Breast epithelium (tissue), 4 donors: ENCODE measurements at regions not wholly inside any gene's neighbourhood (a gene's known extent, or its start where the extent isn't known, plus 50 kb on each side); places are given as distances from the start of the nearest gene placed in this dataset.
"Not testable (repeated sequence)": the region's sequence is repeated elsewhere in the genome, so short reads cannot be mapped to it uniquely, and the experiment has no call there.

Source experiments
- DNase-seq, 2 donors: peaks; one replicate each; pipeline ENCODE4 v3.0.0-alpha.2; 2019; ENCODE audit warnings: low spot score in 2 of 2
- H3K27ac ChIP-seq, 2 donors: fragments of 200-600 bp; sonication (generic) in 1 of 2; one replicate each; pipeline ENCODE4 v1.5.1; 2016 to 2019; ENCODE audit warnings: mild to moderate bottlenecking in 1 of 2
- H3K27me3 ChIP-seq, 2 donors: fragments of 200-600 bp; sonication (generic) in 1 of 2; one replicate each; pipeline versions ENCODE4 v1.5.1 to v1.6.0; 2017 to 2019; ENCODE audit warnings: control low read depth in 1 of 2, mild to moderate bottlenecking in 1 of 2
- H3K36me3 ChIP-seq: fragments of 200-600 bp; one replicate; pipeline ENCODE4 v1.5.1; 2019
- H3K4me1 ChIP-seq, 2 donors: fragments of 200-600 bp; sonication (generic); one replicate each; pipeline ENCODE4 v1.5.1; 2016 to 2019; ENCODE audit warnings: control low read depth in 1 of 2
- H3K4me3 ChIP-seq, 3 donors: fragments of 200-600 bp; sonication (generic); 1 replicate in 2 of 3; 2 replicates in 1 of 3; pipeline ENCODE4 v1.5.1; 2016 to 2019; ENCODE audit warnings: mild to moderate bottlenecking in 3 of 3, moderate library complexity in 2 of 3
- H3K9me3 ChIP-seq, 2 donors: fragments of 200-600 bp; sonication (generic) in 1 of 2; one replicate each; pipeline ENCODE4 v1.5.1; 2016 to 2019; ENCODE audit warnings: control low read depth in 1 of 2
- CTCF ChIP-seq, 3 donors: fragments of 450-650 bp; IDR thresholded peaks; one replicate each; pipeline ENCODE4 v1.5.1; 2016 to 2017; ENCODE audit warnings: antibody characterized with exemption in 3 of 3, mild to moderate bottlenecking in 3 of 3, moderate library complexity in 3 of 3
- POLR2A ChIP-seq: fragments of 450-650 bp; IDR thresholded peaks from one replicate; pipeline ENCODE4 v1.6.1; 2016; ENCODE audit warnings: antibody characterized with exemption, mild to moderate bottlenecking, moderate library complexity
- POLR2AphosphoS5 ChIP-seq, 3 donors: sonication (generic); formaldehyde crosslinking; IDR thresholded peaks; one replicate each; pipeline ENCODE4 v1.6.1; 2017; ENCODE audit warnings: antibody characterized with exemption in 3 of 3
- intact Hi-C: fragments of 100-400 bp; cut with DNase I; formaldehyde crosslinking; loops from one replicate; pipeline ENCODE4 v1.15.1; 2023; ENCODE audit warnings: low total_unique reads

GRCh38 chr18:25531207-25531606 is 179.2 kb upstream of the ZNF521 start:
- TF ChIP-seq CTCF (IDR thresholded peaks at IDR 0.05), result no peak
- H3K4me1 ChIP-seq, result no peaks in the 10 kb centered on the region
- H3K9me3 ChIP-seq, result peaks cover 0 to 3% of the 10 kb centered on the region in 2 donors
- intact Hi-C loops, result no loop called here
- no peak overlapping the region for H3K27ac ChIP-seq
- no peak overlapping the region for H3K4me3 ChIP-seq
- no peaks in the 10 kb centered on the region for H3K27me3 ChIP-seq
- H3K36me3 ChIP-seq, result no peaks in the 10 kb centered on the region
- no peak for DNase-seq

- H3K27me3 ChIP-seq, H3K36me3 ChIP-seq, DNase-seq, H3K4me1 ChIP-seq, H3K27ac ChIP-seq, H3K9me3 ChIP-seq, H3K4me3 ChIP-seq, intact Hi-C loops: not testable (repeated sequence)
Observed at GRCh38 chr18:25525789-25526188, 173.8 kb upstream of the ZNF521 start.

- no peaks in the 10 kb centered on the region for H3K9me3 ChIP-seq
- H3K36me3 ChIP-seq, result no peaks in the 10 kb centered on the region
- DNase-seq, result no peak
- no peak overlapping the region for H3K27ac ChIP-seq
- H3K4me1 ChIP-seq, result no peaks in the 10 kb centered on the region
- no peaks in the 10 kb centered on the region for H3K27me3 ChIP-seq
- H3K4me3 ChIP-seq, result no peak overlapping the region
- TF ChIP-seq CTCF (IDR thresholded peaks at IDR 0.05) (no peak), POLR2AphosphoS5 (IDR thresholded peaks at IDR 0.05) (no peak), POLR2A (no peak)
- intact Hi-C loops, result no loop called here
Observed at GRCh38 chr18:25518716-25519053, 166.7 kb upstream of the ZNF521 start.

- H3K9me3 ChIP-seq, result no peaks in the 10 kb centered on the region
- H3K27me3 ChIP-seq, result no peaks in the 10 kb centered on the region
- DNase-seq, result no peak
- TF ChIP-seq POLR2A, result no peak
- TF ChIP-seq POLR2AphosphoS5 (IDR thresholded peaks at IDR 0.05), result no peak
- TF ChIP-seq CTCF (IDR thresholded peaks at IDR 0.05), result no peak
- no peak overlapping the region for H3K27ac ChIP-seq
- no peaks in the 10 kb centered on the region for H3K36me3 ChIP-seq
- intact Hi-C loops, result no loop called here
- H3K4me3 ChIP-seq, result no peak overlapping the region
- no peaks in the 10 kb centered on the region for H3K4me1 ChIP-seq
Observed at GRCh38 chr18:25517881-25518715, 166.1 kb upstream of the ZNF521 start.

- Histone ChIP-seq H3K27ac (no peak overlapping the region), H3K4me3 (no peak overlapping the region), H3K36me3 (no peaks in the 10 kb centered on the region), H3K4me1 (no peaks in the 10 kb centered on the region), H3K27me3 (no peaks in the 10 kb centered on the region), H3K9me3 (no peaks in the 10 kb centered on the region)
- intact Hi-C loops, result no loop called here
- TF ChIP-seq POLR2A (no peak), CTCF (IDR thresholded peaks at IDR 0.05) (no peak), POLR2AphosphoS5 (IDR thresholded peaks at IDR 0.05) (no peak)
- DNase-seq, result no peak
Observed at GRCh38 chr18:25516747-25517498, 165.0 kb upstream of the ZNF521 start.
